Hematopoietic multipotent progenitor cell (in vitro differentiated cells): ENCODE measurements at regions not wholly inside any gene's neighbourhood (a gene's known extent, or its start where the extent isn't known, plus 50 kb on each side); places are given as distances from the start of the nearest gene placed in this dataset.
"Not testable (repeated sequence)": the region's sequence is repeated elsewhere in the genome, so short reads cannot be mapped to it uniquely, and the experiment has no call there.

ENCODE experiments used
- DNase-seq, 3 donors: peaks; one replicate each; pipeline ENCODE4 v3.0.0-alpha.2; 2011 to 2015; ENCODE audit warnings: low read depth in 2 of 3, low spot score in 2 of 3

DNA sequence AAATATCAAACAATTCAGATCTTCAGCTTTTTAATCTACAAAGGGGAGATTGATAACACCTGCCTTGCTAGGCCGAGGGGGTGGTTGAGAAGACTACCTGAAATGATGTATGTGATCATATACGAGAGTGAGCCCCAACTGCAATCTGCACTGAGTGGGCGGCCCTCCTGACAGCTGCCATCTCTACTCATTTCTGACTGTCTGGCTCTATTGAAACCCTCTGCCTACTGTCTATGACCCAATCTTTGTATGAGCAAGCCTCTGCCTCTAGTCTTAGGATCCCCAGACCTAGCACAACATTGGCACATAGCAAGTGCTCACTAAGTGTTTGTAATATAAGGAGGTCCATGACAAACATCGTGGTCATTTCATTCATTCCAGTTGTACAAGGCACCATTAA lies 144.4 kb upstream of the NR2F2 start:
- no peak for DNase-seq

DNA sequence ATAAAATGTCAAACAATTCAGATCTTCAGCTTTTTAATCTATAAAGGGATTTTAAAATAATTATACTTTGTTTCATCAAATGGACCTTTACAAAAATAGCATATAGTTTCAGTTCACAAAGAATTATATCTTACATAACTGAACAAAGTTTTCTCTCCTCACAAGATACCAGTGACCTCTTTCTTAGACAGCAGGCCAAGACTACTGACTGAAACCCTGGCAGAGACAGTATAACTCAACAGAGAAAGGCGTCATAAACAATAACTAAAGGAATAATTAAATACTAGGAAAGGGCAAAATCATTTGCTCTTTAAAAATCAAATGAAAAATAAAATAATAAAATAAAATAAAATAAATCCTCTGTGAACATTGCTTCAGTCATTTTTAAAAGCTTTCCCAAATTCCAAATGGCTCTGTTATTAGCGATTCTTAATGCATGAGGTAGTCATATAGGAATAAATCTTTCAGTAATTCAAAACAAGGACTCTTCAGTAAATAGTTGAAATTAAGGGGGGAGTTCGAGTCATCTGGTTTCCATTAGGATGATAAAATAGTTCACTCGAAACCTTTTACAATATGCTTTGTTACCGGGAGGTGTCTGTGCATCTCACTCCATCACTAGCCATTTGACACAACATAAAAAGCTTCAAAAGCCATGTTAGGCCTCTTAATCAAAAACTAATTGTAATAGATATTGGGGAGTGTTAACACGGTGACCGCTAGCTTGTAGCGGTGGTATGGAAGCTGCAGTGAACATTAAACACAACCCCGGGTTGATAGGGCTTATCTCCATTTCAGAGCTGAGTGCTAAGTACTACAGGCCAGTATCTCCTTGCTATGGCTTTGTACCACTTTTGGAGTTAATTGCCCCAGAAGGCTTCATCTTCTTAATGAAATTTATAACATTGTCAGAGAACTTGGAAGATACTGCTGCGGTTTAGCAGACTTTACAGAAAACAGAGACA lies 142.9 kb upstream of the NR2F2 start:
- no peak for DNase-seq

DNA sequence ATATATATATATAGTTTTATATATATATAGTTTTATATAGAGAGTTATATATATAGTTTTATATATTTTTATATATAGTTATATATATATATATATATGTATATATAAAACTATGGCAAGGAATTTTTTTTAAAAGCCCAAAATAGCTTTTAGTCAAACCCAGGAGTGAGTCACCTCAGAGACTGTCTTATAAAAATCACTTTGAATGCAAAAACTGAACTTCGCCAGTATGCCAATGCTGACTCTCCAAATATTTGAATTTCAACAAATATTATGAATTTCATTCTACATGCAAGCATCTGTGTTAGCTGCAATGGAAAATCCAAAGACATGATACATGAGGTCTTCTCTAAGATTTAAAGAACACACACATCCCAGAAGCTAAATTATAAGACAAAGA lies 132.8 kb upstream of the NR2F2 start:
- no peak for DNase-seq

DNA sequence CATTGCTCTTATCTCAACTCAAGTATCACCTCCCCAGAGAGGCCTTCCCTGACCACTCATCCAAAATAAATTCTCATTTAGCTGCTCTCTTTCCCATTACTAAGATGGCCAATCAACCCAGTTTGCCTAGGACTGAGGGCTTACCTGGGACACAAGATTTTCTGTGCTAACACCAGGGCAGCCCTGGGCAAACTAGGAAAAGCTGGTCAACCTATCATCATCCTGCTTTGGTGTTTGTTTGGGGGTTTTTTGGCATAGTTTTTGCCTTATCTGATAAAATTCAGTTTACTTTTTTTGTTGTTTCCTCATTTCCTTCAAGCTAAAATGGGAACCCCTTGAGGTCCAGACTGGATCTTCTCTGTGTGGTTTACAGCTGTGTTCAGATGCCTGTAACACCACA lies 131.4 kb upstream of the NR2F2 start:
- no peak for DNase-seq

DNA sequence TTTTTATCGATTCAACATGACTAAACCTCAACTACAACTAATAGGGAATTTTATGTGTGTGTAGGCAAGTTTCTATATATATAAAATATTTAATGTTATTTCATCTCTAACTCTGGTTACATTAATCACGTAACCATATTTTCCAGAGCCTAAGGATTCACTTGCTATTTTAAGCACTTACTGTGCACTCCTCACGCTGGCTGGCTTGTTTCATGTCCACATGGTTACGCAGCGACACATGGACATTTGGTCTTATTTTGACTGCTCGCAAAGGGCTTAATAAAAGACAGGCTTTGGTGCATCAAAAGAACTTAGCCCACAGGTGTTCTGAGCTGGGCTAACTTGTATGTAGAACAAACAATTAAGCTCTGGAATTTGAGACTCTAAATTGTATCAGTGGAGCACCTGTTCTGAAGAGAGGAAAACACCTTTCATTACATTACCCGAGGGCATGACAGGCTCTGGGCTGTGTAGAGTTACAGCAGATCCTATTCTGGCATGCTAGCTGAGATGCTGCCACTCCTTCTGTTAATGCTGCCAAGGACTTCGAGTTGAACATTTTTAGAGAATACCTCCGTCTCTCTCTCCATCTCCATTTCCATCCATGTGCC lies 130.0 kb upstream of the NR2F2 start:
- no peak for DNase-seq

DNA sequence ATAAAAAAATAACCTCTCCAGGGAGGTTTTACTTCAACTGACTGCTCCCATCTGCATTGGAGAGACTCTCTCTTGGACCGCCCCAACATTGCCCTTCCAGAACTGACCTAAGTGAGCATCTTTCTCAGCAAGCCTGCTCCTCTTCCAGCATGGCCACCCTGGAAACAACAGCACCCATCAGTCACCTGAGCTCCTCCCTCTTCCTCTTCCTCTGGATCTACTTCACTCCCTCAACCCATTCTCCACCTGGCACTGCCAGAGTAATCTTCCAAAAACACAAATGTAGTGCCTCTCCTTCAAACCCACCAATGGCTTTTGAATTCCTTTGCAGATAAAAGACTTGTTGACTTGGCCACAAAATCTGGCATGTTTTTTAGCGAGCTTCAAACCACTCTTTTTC lies 128.8 kb upstream of the NR2F2 start:
- DNase-seq, result no peak

DNA sequence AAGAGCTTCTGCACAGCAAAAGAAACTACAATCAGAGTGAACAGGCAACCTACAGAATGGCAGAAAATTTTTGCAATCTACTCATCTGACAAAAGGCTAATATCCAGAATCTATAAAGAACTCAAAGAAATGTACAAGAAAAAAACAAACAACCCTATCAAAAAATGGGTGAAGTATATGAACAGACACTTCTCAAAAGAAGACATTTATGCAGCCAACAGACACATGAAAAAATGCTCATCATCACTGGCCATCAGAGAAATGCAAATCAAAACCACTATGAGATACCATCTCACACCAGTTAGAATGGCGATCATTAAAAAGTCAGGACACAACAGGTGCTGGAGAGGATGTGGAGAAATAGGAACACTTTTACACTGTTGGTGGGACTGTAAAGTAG lies 124.9 kb upstream of the NR2F2 start:
- DNase-seq, result not testable (repeated sequence)

DNA sequence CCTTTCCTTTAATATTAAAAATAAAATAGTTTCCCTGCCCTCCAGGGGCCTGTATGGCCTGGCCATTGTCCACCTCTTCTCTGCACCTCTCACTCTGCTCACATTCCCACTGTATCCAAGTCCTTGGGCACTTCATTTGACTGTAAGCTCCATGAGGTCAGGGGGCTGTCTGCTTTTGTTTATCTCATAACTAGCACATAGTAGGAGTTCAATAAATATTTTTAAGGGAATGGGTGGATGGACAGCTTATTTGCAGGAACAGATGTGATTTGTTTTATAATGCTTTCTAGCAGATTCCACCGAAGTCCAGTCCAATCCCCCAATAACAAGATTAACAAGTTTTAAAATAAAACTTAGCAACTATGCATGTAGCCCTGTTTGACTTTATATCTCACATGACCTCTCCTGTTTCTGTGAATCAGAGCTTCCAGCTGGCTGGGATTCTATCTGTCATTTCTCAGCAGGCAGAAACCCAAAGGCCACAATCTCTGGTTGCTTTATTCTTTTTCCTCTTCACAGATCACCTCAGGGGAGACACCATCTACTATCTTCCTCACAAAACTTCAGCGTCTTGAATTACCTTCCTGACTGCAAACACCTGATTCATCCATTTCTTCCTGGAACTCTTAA lies 123.0 kb upstream of the NR2F2 start:
- DNase-seq, result no peak

DNA sequence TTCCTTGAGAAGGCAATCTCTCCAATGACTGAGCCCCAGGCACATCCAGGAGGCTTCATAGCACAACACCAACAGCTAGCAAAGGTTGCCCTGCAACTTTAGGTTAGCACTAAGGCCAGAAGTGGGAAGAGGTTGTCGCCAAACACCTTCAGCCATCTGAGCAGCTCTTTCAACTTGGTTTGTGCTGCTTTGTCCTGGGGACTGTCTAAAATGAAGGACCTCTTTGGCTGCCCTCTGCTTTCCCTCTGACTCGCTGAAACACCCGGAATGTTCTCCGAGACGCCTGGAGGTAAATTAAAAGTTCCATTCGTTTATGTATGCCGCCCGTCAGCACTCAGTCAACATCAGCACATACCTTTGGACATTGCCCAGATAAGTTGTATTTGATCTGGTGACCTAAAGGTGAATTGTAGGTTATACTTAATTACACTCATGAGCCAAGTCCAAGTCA lies 121.2 kb upstream of the NR2F2 start:
- DNase-seq, result no peak

DNA sequence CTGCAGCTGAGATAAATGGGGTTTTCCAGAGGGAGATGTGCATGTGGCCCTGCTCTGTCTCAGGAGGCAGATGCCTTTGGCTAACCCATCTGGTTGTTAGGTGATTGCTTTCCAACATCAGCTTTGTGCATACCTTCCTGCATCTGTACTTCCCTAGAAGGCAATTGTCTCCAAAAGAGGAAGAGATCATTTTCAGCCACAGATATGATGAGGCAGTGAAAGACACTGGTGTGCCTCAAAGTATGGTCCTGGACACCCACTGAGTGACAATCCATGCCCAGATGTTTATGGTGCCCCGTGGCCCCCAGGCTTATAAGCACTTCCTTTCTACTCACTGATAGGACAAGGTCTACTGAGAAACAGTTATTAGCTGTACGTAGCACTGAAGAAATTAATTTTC lies 117.5 kb upstream of the NR2F2 start:
- DNase-seq, result no peak

DNA sequence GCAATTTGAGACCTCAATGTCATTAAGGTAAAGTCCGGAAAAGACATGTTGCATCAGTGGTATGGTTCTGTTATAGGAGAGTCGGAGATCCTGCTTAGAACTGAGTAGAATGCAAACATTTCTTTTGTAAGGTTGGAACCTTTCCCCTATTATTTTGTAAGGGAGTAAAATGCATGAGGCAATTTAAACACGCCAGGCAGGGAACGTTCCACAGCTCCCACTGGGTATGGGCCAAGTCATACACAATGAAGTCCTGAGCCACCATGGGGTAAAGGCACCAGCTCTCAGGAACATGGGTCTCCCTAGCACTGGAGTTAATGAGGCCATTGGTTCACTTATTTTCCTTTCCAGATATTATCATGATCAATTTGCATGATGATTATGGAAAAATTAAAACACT lies 116.6 kb upstream of the NR2F2 start:
- no peak for DNase-seq

DNA sequence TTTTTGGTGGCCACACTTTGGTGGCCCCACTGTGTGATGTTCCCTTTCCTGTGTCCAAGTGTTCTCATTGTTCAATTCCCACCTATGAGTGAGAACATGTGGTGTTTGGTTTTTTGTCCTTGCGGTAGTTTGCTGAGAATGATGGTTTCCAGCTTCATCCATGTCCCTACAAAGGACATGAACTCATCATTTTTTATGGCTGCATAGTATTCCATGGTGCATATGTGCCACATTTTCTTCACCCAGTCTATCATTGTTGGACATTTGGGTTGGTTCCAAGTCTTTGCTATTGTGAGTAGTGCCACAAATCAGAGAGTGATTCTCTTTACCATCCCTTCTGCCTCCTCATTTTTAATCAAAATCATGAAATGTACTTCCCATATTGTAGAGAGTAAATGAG lies 114.0 kb upstream of the NR2F2 start:
- not testable (repeated sequence) for DNase-seq

DNA sequence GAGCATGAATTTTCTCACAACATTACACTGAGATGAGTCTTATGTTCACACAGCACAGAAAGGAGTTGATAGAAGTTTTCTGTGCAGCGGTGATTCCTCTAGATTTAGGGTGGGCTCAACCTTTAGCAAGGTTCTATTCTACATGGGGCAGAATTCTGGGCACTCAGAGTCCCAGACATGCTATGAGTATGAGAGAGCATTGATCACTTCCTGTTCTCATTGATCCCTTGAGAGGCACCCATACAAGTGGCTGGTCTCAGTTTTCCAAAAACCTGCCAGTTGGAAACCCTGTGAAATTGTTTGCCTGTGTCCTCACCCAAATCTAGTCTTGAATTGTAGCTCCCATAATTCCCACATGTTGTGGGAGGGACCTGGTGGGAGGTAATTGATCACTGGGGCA lies 112.5 kb upstream of the NR2F2 start:
- no peak for DNase-seq

DNA sequence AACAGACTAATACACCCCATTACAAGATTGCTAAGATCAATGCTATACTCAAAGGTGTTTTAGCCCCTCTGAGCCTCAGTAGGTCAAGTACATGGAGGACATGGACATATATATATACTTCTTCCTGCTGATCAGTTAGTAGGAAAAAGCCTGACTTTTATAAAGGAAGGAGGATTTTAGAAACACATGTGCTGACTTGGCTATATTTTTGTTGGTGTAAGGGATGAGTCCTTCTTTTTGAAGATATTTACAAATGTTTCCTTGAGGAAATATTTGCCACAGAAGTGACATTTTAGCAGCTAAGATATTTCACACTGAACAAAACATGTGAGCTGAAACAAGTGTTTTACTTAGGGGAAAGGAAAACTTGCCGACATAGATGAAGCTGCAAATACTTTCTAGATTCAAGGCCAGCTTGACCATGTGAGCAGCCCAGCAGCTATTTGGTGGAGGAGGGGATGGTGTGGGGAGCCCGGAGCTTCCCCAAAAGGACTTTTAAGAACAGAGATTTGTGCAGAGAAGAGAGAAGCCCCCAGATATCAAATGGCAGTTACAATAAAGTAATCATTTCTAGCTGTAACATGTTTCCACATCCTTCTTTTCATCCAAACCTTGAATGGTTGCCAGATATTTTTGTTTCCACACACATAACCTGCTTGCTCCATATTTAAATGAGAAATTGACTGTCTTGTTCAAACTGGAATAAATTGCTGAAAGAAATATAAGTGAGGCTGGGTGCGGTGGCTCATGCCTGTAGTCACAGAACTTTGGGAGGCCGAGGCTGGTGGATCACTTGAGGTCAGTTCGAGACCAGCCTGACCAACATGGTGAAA lies 111.7 kb upstream of the NR2F2 start:
- no peak for DNase-seq

DNA sequence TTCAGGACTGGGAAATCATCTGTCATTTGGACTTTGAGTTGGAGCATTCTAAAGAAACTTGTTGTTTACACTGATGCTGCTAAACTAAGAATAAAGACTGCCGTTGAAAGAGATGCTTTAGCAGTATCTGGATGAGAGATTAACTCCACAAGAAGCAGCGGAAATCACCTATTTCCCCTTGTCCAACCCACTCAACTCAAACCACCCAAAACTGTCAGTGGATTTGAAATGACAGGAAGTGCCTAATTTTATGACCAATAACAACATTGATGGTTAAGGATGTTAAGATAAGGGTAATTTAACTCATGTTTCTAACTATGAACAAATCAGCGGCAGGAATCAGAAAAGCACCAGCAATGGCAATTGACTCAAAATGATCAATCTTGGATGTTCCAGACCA lies 110.8 kb upstream of the NR2F2 start:
- DNase-seq, result no peak

DNA sequence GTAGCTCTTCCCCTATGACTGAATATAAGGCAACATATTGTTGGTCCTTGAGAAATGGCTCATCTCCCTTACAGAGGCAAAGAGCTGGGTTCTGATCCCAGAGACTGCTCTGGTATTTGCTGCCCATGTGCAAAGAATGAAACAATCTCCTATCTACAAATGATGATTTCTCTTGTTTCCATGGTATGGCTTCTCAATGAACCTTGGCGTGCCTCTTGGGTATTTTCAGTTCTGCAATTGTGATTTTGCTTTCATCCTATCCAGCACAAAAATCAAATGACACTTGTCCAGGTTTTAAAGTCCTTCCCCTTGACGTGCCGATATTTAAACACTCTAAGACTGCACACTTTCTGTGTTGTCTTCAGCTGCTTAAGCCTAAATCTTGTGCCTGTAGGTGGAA lies 109.8 kb upstream of the NR2F2 start:
- no peak for DNase-seq

DNA sequence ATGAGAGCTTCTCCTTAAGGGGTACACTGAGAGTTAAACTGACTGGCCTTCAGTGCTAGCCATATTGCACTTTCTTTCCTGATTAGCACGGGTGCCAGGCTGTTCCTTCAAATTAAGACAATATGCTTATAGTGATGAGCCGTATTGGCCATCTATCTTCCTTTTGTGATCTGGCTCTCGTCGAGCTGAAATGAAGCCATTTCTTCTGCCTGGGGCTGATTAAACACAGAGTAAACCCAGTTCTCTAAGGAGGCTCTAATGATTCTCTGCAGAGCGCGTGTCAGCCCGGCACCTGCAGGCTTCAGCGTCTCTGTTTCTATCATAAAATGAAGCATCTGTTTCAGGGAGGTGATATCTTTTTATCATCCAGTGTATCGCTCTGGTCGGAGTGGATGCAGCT lies 107.5 kb upstream of the NR2F2 start:
- DNase-seq, result no peak

DNA sequence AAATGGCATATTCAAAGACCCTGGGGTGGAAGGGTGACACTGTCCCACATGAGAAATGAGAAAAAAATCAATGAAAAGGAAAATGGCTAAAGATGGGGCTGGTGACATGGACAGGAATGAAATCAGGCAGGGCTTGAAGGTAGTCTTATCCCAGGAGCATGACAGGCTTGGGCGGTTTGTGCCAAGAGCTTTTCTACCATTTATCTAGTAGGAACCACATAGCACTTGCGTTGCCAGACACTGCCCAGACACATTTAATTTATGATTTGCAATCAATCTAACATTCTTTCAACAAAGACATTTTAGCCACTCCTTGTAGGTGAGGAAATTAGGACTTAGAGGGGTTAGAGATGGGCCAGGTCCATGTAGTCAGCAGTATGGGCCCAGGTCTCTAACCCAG lies 106.6 kb upstream of the NR2F2 start:
- DNase-seq, result no peak

DNA sequence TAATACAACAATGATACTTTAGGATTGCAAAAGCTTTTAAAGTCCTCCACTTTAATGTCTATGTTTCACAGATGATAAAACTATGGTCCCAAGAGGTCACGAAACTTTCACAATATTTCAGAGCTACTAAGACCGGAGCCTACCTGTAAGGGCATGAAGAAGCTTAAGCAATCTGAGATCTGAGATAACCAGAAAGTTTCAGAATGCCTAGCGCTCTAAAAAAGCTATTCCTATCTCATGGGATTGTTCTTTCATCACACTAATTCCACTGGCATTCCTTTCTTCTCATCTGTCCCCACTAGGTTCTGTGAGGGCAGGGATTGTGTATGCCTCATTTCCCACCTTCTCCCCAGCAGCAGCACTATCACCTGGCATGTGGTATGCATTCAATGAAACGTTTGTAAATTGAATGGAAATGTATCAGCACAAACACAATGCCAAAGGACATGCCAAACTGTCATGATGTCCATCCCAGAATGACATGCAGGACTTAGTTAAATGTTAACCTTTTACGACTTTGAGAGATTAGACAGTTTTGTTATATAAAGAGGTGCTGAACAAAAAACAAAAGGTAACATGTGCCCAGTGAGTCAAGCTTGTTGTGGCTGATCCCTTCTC lies 104.7 kb upstream of the NR2F2 start:
- no peak for DNase-seq

DNA sequence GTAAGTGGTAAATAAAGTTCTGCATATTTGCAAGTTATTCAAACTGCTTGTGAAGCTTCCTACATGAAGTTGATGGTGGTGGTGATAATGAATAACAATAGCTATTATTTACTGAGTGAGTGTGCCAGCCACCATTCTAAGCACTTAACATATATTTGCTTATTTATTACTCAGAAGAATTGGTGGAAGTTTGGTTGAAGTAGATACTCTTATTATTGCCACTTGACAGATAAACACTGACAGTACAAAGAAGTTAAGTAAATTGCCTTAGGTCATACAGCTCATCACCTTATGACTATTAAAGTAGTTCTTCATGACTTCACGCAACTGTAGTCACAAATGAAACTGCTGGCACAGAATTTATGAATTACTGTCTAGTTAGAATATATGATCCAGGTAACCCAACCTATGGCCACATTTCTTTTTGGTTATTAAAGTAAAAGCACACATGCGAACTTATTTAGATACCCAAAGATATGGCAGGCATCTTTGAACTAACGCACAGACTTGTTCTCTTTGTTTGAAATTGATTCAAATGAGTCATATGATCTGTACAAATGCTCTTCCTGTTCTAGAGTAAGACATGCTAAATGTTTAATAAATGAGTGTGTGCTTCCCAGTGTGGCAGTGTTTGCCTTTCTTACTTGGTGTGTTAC lies 99.8 kb upstream of the NR2F2 start:
- no peak for DNase-seq
